ENCODE measurements at regions not wholly inside any gene's neighbourhood (a gene's known extent, or its start where the extent isn't known, plus 50 kb on each side); places are given as distances from the start of the nearest gene placed in this dataset.

- no peak overlapping the region for H3K4me3 ChIP-seq (replicated peaks in 1 of 2; ENCODE audit: low read depth in 2 of 2, low read length in 2 of 2)
- DNase-seq (ENCODE audit: low read depth in 2 of 2), result peak in 1 of 2 donors; percentile 56
- no peak for TF ChIP-seq CTCF (IDR thresholded peaks at IDR 0.05; ENCODE audit: low read depth, low read length)
Measured at GRCh38 chr5:130715541-130715940, 449.5 kb downstream of the HINT1 start.

DNA sequence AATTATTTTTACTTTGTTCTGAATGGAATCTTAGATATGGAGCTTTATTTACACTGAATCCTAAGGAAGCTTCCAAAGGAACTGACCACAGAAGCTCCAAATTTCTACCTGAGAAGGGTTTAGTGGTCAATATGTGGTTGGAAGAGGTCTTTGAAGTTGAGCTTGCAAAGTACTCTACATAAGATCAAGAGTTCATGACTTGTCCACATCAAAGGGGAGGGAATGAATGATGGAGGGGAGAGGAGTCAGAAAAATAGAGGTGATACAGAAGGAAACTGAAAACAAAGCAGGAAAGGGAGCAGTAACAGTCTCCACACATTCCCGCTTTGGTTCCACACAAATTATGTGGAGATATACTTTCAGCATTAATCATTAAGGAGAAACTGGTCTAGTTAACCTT, 450.9 kb downstream of the HINT1 start:
- no peak overlapping the region for H3K4me3 ChIP-seq (replicated peaks in 1 of 2; ENCODE audit: low read depth in 2 of 2, low read length in 2 of 2)
- no peak for DNase-seq (ENCODE audit: low read depth in 2 of 2)
- TF ChIP-seq CTCF (IDR thresholded peaks at IDR 0.05; ENCODE audit: low read depth, low read length), result no peak

- TF ChIP-seq CTCF (IDR thresholded peaks at IDR 0.05; ENCODE audit: low read depth, low read length), result no peak
- DNase-seq (ENCODE audit: low read depth in 2 of 2), result no peak
- H3K4me3 ChIP-seq (replicated peaks in 1 of 2; ENCODE audit: low read depth in 2 of 2, low read length in 2 of 2), result no peak overlapping the region
Measured at GRCh38 chr5:130712324-130712723, 452.7 kb downstream of the HINT1 start.

DNA sequence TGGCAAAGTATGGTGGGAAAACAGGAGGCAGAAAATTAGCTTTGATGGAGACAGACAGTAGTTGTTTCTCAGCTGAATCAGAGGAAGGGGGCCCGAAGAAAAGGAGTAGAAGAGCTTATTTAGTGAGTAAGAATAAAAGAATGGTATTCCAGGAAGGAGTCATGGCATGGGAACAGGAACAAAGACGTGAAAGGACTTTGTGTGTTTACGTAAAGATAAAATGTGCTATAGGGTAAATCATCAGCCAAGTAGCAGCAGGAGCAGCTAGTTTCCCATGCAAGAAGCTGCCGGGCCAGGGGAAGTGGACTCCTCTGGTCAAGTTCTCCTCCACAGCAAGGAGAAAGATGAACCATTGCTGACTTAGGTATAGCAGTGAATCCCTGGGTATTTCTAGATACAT, 454.5 kb downstream of the HINT1 start:
- no peak for TF ChIP-seq CTCF (IDR thresholded peaks at IDR 0.05; ENCODE audit: low read depth, low read length)
- DNase-seq (ENCODE audit: low read depth in 2 of 2), result peak; percentile 71 to 81
- H3K4me3 ChIP-seq (replicated peaks in 1 of 2; ENCODE audit: low read depth in 2 of 2, low read length in 2 of 2), result no peak overlapping the region

DNA sequence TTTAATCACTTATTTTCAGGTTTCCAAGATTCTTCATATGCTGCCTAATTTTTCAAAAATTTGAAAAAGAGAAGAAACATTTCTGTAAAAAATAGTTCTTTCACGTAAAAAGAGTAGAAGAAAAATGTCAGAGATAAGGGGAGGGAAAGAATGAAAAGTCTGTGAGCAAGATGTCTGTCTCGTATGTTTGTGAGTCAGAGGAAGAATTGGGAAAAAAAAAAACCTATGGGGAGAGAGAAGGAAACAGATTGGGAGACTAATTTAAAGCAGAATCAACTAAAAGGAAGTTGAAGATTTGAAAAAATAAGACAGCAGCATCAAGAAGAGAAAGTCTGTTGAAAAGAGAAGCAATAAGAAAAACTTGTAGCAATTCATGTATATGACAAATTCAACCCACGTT, 456.3 kb downstream of the HINT1 start:
- H3K4me3 ChIP-seq (replicated peaks in 1 of 2; ENCODE audit: low read depth in 2 of 2, low read length in 2 of 2), result no peak overlapping the region
- TF ChIP-seq CTCF (IDR thresholded peaks at IDR 0.05; ENCODE audit: low read depth, low read length), result no peak
- peak; percentile 29 to 45 for DNase-seq (ENCODE audit: low read depth in 2 of 2)

DNA sequence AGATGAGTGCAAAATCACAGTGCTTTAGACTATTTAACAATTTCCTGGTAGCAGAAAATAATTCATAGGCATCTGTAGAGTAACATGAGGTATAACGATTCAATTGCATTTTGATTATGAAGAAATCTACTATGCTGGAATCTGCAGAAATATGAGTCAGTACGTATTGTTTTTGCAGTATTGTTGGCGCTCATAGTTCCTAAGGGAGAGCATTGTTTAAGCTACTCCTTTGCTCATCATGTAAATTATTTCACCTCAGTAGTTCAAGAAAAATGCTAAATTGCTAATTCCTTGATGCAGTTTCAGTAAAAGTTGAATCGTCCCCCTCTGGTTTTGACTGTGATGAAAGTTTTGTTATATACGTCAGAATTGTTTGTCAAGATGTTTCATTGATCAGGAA, 458.4 kb downstream of the HINT1 start:
- no peak overlapping the region for H3K4me3 ChIP-seq (replicated peaks in 1 of 2; ENCODE audit: low read depth in 2 of 2, low read length in 2 of 2)
- no peak for TF ChIP-seq CTCF (IDR thresholded peaks at IDR 0.05; ENCODE audit: low read depth, low read length)
- DNase-seq (ENCODE audit: low read depth in 2 of 2), result peak; percentile 5 to 69

DNA sequence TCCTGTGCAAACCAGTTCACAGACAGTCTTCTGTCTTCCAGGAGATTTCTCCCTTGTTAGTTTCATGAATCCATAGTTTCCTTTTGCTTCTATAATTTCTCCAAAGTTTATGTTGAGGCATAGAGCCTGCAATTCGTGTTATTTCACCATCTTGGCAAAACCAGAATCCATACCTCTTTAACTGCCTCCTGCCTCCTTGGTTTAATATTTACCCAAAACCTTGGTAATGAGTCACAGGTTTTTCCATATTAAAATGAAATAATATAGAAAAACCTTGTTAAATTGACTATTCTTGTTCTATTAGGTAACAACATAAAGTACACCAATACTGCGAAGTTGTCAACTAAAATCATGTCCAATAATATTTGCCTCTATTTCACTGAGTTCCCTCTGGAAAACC, 459.7 kb downstream of the HINT1 start:
- TF ChIP-seq CTCF (IDR thresholded peaks at IDR 0.05; ENCODE audit: low read depth, low read length), result no peak
- H3K4me3 ChIP-seq (replicated peaks in 1 of 2; ENCODE audit: low read depth in 2 of 2, low read length in 2 of 2), result no peak overlapping the region
- DNase-seq (ENCODE audit: low read depth in 2 of 2), result no peak

Measured in cardiac fibroblast (primary cell).